LoVo (cell line): ENCODE measurements at regions not wholly inside any gene's neighbourhood (a gene's known extent, or its start where the extent isn't known, plus 50 kb on each side); places are given as distances from the start of the nearest gene placed in this dataset.

ENCODE experiments used
- DNase-seq: peaks from one replicate; pipeline ENCODE4 v3.0.0-alpha.2; 2016; ENCODE audit warnings: low spot score

- no peak for DNase-seq
Measured at GRCh38 chr21:43364261-43364510, 62.7 kb downstream of the SIK1 start.

- DNase-seq = no peak
Measured at GRCh38 chr21:43363506-43364260, 63.2 kb downstream of the SIK1 start.

GRCh38 chr21:43362915-43363314 lies 64.0 kb downstream of the SIK1 start:
- DNase-seq = no peak

- no peak for DNase-seq
Measured at GRCh38 chr21:43362321-43362791, 64.6 kb downstream of the SIK1 start.

GRCh38 chr21:43361493-43362296 lies 65.2 kb downstream of the SIK1 start:
- no peak for DNase-seq

GRCh38 chr21:43361127-43361492 lies 65.8 kb downstream of the SIK1 start:
- DNase-seq = no peak

GRCh38 chr21:43360441-43361126 lies 66.3 kb downstream of the SIK1 start:
- no peak for DNase-seq

- DNase-seq = no peak
Measured at GRCh38 chr21:43358940-43359822, 67.8 kb downstream of the SIK1 start.

- DNase-seq = no peak
Measured at GRCh38 chr21:43357715-43358430, 69.1 kb downstream of the SIK1 start.

- no peak for DNase-seq
Measured at GRCh38 chr21:43355925-43356289, 71.0 kb downstream of the SIK1 start.

GRCh38 chr21:43355266-43355924 lies 71.5 kb downstream of the SIK1 start:
- DNase-seq = no peak

- no peak for DNase-seq
Measured at GRCh38 chr21:43354666-43355065, 72.3 kb downstream of the SIK1 start.

- DNase-seq = no peak
Measured at GRCh38 chr21:43354026-43354420, 72.9 kb downstream of the SIK1 start.

- DNase-seq = no peak
Measured at GRCh38 chr21:43353282-43354025, 73.5 kb downstream of the SIK1 start.

- DNase-seq = no peak
Measured at GRCh38 chr21:43352568-43353281, 74.2 kb downstream of the SIK1 start.

- DNase-seq = no peak
Measured at GRCh38 chr21:43352154-43352537, 74.8 kb downstream of the SIK1 start.

- DNase-seq = no peak
Measured at GRCh38 chr21:43351501-43352153, 75.3 kb downstream of the SIK1 start.

GRCh38 chr21:43349644-43350043 lies 77.3 kb downstream of the SIK1 start:
- no peak for DNase-seq

- no peak for DNase-seq
Measured at GRCh38 chr21:43348801-43349261, 78.1 kb downstream of the SIK1 start.
